ENCODE measurements at regions not wholly inside any gene's neighbourhood (a gene's known extent, or its start where the extent isn't known, plus 50 kb on each side); places are given as distances from the start of the nearest gene placed in this dataset.

DNA sequence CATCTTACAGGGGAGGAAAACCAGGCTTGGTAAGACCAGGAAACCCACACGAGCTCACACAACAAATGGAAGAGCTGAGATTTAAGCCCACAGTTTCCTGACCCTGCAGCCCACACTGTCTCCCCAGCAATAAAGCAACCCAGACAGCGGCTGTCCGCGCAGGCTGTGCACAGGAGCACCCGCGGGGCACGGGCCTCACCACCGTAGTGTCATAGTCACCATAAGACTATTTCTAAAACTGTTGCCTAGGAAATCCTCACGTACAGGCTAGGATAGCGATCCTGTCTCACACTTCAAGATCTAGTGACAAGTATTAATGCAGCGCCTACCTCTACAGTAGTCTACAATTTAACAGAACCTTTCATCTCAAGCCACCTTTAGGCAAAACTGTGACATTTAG lies 54.0 kb upstream of the SYT6 start:
- CTCF ChIA-PET, result no interaction called here
- POLR2A ChIA-PET (ENCODE audit: unreplicated experiment), result no interaction called here

More for the DNA sequence above, 54.0 kb upstream of the SYT6 start:
- 66% methylated on average over 8 of the region's 11 CpGs; no CpG with 5 or more reads in 1 of the 2 experiments for WGBS, 2 experiments (ENCODE audit: extremely low coverage in 2 of 2, insufficient read length in 1 of 2)
- no peaks in the 10 kb centered on the region for H3K9me1 ChIP-seq (ENCODE audit: insufficient read depth, low read length)
- no peak overlapping the region for H2BK20ac ChIP-seq (ENCODE audit: low read depth, low read length)
- no peak overlapping the region for H3K18ac ChIP-seq (ENCODE audit: low read depth, low read length)
- no peak overlapping the region for H2BK15ac ChIP-seq (ENCODE audit: low read depth, low read length)
- intact Hi-C loops (cut with micrococcal nuclease) (loop anchor here (2.0 kb wide), 1 partner anchor 43 kb away; no protein-coding TSS in a partner anchor), in situ Hi-C loops (cut with MboI; ENCODE audit: low sequenced_read_pairs) (no loop called here), dilution Hi-C loops (cut with HindIII; ENCODE audit: low sequenced_read_pairs, unreplicated experiment) (no loop called here)
- DNase-seq (no peak), ATAC-seq (ENCODE audit: low read depth) (no peak)
- no peak overlapping the region for H4K91ac ChIP-seq (ENCODE audit: insufficient read depth, low read depth, low read length)
- no peak overlapping the region for H3K56ac ChIP-seq (ENCODE audit: extremely low read depth, insufficient read depth, low read length)
- no peaks in the 10 kb centered on the region for H3K79me1 ChIP-seq (ENCODE audit: low read depth in 1 of 2, low read length in 2 of 2)
- TF ChIP-seq POLR2A (IDR thresholded peaks at IDR 0.05; ENCODE audit: low read depth, low read length), result no peak
- no peak overlapping the region for H2BK5ac ChIP-seq (ENCODE audit: low read depth, low read length, poor library complexity, severe bottlenecking)
- H3K27me3 ChIP-seq (ENCODE audit: control insufficient read depth, insufficient read depth, low read length), result peaks cover 7% of the 10 kb centered on the region
- H3K4me3 ChIP-seq (ENCODE audit: insufficient read depth, low read depth, low read length), result no peak overlapping the region
- H2AK9ac ChIP-seq (replicated peaks; ENCODE audit: low read depth, low read length, poor library complexity), result no peak overlapping the region
- no peak overlapping the region for H3K4me2 ChIP-seq (ENCODE audit: low read depth, low read length)
- no peaks in the 10 kb centered on the region for H3K9me3 ChIP-seq (ENCODE audit: control insufficient read depth, insufficient read depth, low read length)
- H2AK5ac ChIP-seq (ENCODE audit: low read depth, low read length), result no peak overlapping the region
- BruUV-seq (replicated peaks), result no TSS peak
- no peak overlapping the region for H3K9ac ChIP-seq (ENCODE audit: low read depth, low read length)
- no peak overlapping the region for H4K8ac ChIP-seq (ENCODE audit: low read depth in 2 of 2, low read length in 2 of 2)
- no peaks in the 10 kb centered on the region for H3K36me3 ChIP-seq (ENCODE audit: control insufficient read depth, insufficient read depth, low read length)
- no peak overlapping the region for H3K14ac ChIP-seq (replicated peaks; ENCODE audit: low read depth, low read length)
- no peak overlapping the region for H2AFZ ChIP-seq (replicated peaks; ENCODE audit: low read length, poor library complexity)
- H3K27ac ChIP-seq (ENCODE audit: insufficient read depth, low read length), result no peak overlapping the region
- no peak overlapping the region for H3K4ac ChIP-seq (ENCODE audit: low read depth, low read length)
- H4K5ac ChIP-seq (ENCODE audit: low read depth, low read length), result no peak overlapping the region
- H3K23ac ChIP-seq (ENCODE audit: low read depth, low read length), result no peak overlapping the region
- no peak overlapping the region for H2BK120ac ChIP-seq (ENCODE audit: low read depth, low read length)
- H3K4me1 ChIP-seq (ENCODE audit: control insufficient read depth, insufficient read depth, low read length), result no peaks in the 10 kb centered on the region
- H4K20me1 ChIP-seq (ENCODE audit: insufficient read depth, low read length), result no peaks in the 10 kb centered on the region

Data from IMR-90 (cell line).